Head of caudate nucleus (tissue), 42 donors: ENCODE measurements at regions not wholly inside any gene's neighbourhood (a gene's known extent, or its start where the extent isn't known, plus 50 kb on each side); places are given as distances from the start of the nearest gene placed in this dataset.

Source experiments
- DNase-seq, 42 donors: peaks; one replicate each; pipeline versions ENCODE4 v3.0.0 to v3.0.0-alpha.2; 2020 to 2021; ENCODE audit warnings: mixed read lengths in 7 of 42
- intact Hi-C: fragments of 100-400 bp; cut with DNase I; formaldehyde crosslinking; loops from one replicate; pipeline ENCODE4 v1.15.0; 2022

GRCh38 chr9:91077624-91078368 lies 276.2 kb downstream of the SYK start:
- intact Hi-C loops = no loop called here
- DNase-seq = peak in 1 of 42 donors; percentile 12

- intact Hi-C loops = no loop called here
- DNase-seq = peak in 1 of 42 donors; percentile 1
Observed at GRCh38 chr9:91078369-91078695, 276.7 kb downstream of the SYK start.

GRCh38 chr9:91082731-91083130 lies 279.0 kb downstream of the AUH start:
- no peak for DNase-seq
- intact Hi-C loops = no loop called here

- intact Hi-C loops = no loop called here
- no peak for DNase-seq
Observed at GRCh38 chr9:91084896-91085516, 276.7 kb downstream of the AUH start.

- intact Hi-C loops = no loop called here
- DNase-seq = no peak
Observed at GRCh38 chr9:91085517-91086291, 276.0 kb downstream of the AUH start.

- no peak for DNase-seq
- intact Hi-C loops = no loop called here
Observed at GRCh38 chr9:91086657-91087461, 274.9 kb downstream of the AUH start.

- intact Hi-C loops = no loop called here
- DNase-seq = no peak
Observed at GRCh38 chr9:91087462-91087759, 274.3 kb downstream of the AUH start.

- intact Hi-C loops = no loop called here
- peak in 11 of 42 donors; percentile 8 to 32 (median 23) for DNase-seq
Observed at GRCh38 chr9:91089405-91090129, 272.2 kb downstream of the AUH start.

- DNase-seq = no peak
- intact Hi-C loops = no loop called here
Observed at GRCh38 chr9:91090130-91090410, 271.6 kb downstream of the AUH start.

- intact Hi-C loops = no loop called here
Observed at GRCh38 chr9:91092214-91092613, 269.5 kb downstream of the AUH start.

GRCh38 chr9:91094324-91095088 lies 267.2 kb downstream of the AUH start:
- intact Hi-C loops = no loop called here
- DNase-seq = no peak

More at GRCh38 chr9:91092214-91092613, 269.5 kb downstream of the AUH start:
- no peak for DNase-seq

- DNase-seq = no peak
- intact Hi-C loops = no loop called here
Observed at GRCh38 chr9:91098203-91098850, 263.4 kb downstream of the AUH start.

GRCh38 chr9:91099436-91099835 lies 262.3 kb downstream of the AUH start:
- intact Hi-C loops = no loop called here
- no peak for DNase-seq

- intact Hi-C loops = no loop called here
- DNase-seq = peak in 2 of 42 donors; percentile 27 to 31
Observed at GRCh38 chr9:91100878-91101450, 260.8 kb downstream of the AUH start.

- intact Hi-C loops = no loop called here
- no peak for DNase-seq
Observed at GRCh38 chr9:91101611-91102168, 260.0 kb downstream of the AUH start.

- intact Hi-C loops = no loop called here
- no peak for DNase-seq
Observed at GRCh38 chr9:91102269-91102668, 259.4 kb downstream of the AUH start.

GRCh38 chr9:91103931-91104330 lies 257.8 kb downstream of the AUH start:
- DNase-seq = no peak
- intact Hi-C loops = no loop called here
